Right atrium auricular region (tissue), 2 donors: ENCODE measurements at regions not wholly inside any gene's neighbourhood (a gene's known extent, or its start where the extent isn't known, plus 50 kb on each side); places are given as distances from the start of the nearest gene placed in this dataset.

Experiments used
- DNase-seq: peaks from one replicate; pipeline ENCODE4 v3.0.0-alpha.2; 2019; ENCODE audit warnings: low spot score
- H3K27ac ChIP-seq, 2 donors: fragments of 200-600 bp; sonication (generic); 1 replicate in 1 of 2; 2 replicates in 1 of 2; pipeline ENCODE4 v1.5.1; 2016 to 2019
- H3K27me3 ChIP-seq, 2 donors: fragments of 200-600 bp; sonication (generic); one replicate each; pipeline versions ENCODE4 v1.5.1 to v1.6.0; 2017 to 2019
- H3K36me3 ChIP-seq: fragments of 200-600 bp; sonication (generic); one replicate; pipeline ENCODE4 v1.5.1; 2016
- H3K4me1 ChIP-seq, 2 donors: fragments of 200-600 bp; sonication (generic); one replicate each; pipeline versions ENCODE4 v1.5.1 to v1.6.0; 2017 to 2019
- H3K4me3 ChIP-seq, 2 donors: fragments of 200-600 bp; sonication (generic); 1 replicate in 1 of 2; 2 replicates in 1 of 2; pipeline ENCODE4 v1.5.1; 2017 to 2019; ENCODE audit warnings: mild to moderate bottlenecking in 1 of 2, moderate library complexity in 1 of 2
- H3K9me3 ChIP-seq, 2 donors: fragments of 200-600 bp; sonication (generic); one replicate each; pipeline ENCODE4 v1.5.1; 2019
- CTCF ChIP-seq, 2 donors: fragments of 200-600 bp; sonication (generic); IDR thresholded peaks; one replicate each; pipeline ENCODE4 v1.5.1; 2019; ENCODE audit warnings: antibody characterized with exemption in 2 of 2

- Histone ChIP-seq H3K9me3 (no peaks in the 10 kb centered on the region), H3K4me1 (no peaks in the 10 kb centered on the region), H3K36me3 (no peaks in the 10 kb centered on the region), H3K4me3 (no peak overlapping the region), H3K27me3 (no peaks in the 10 kb centered on the region), H3K27ac (no peak overlapping the region)
- DNase-seq: no peak
- TF ChIP-seq CTCF (IDR thresholded peaks at IDR 0.05): no peak
These were observed 459.7 kb upstream of the FAT1 start for GRCh38 chr4:187183346-187183745.

- no peak for DNase-seq
- Histone ChIP-seq H3K36me3 (no peaks in the 10 kb centered on the region), H3K4me1 (no peaks in the 10 kb centered on the region), H3K27ac (no peak overlapping the region), H3K4me3 (no peak overlapping the region), H3K27me3 (no peaks in the 10 kb centered on the region), H3K9me3 (no peaks in the 10 kb centered on the region)
- no peak for TF ChIP-seq CTCF (IDR thresholded peaks at IDR 0.05)
These were observed 460.2 kb upstream of the FAT1 start for GRCh38 chr4:187183826-187184225.

- TF ChIP-seq CTCF (IDR thresholded peaks at IDR 0.05): no peak
These were observed 460.9 kb upstream of the FAT1 start for GRCh38 chr4:187184508-187184907.

GRCh38 chr4:187188118-187188517 lies 464.5 kb upstream of the FAT1 start:
- H3K9me3 ChIP-seq: no peaks in the 10 kb centered on the region

More at GRCh38 chr4:187184508-187184907, 460.9 kb upstream of the FAT1 start:
- no peaks in the 10 kb centered on the region for H3K36me3 ChIP-seq
- H3K9me3 ChIP-seq: no peaks in the 10 kb centered on the region
- H3K27ac ChIP-seq: no peak overlapping the region
- H3K4me1 ChIP-seq: no peaks in the 10 kb centered on the region
- no peaks in the 10 kb centered on the region for H3K27me3 ChIP-seq
- no peak for DNase-seq
- no peak overlapping the region for H3K4me3 ChIP-seq

GRCh38 chr4:187188741-187189140 lies 465.1 kb upstream of the FAT1 start:
- DNase-seq: no peak
- Histone ChIP-seq H3K27ac (no peak overlapping the region), H3K4me1 (no peaks in the 10 kb centered on the region), H3K27me3 (no peaks in the 10 kb centered on the region), H3K36me3 (no peaks in the 10 kb centered on the region), H3K4me3 (no peak overlapping the region), H3K9me3 (no peaks in the 10 kb centered on the region)
- TF ChIP-seq CTCF (IDR thresholded peaks at IDR 0.05): no peak

More at GRCh38 chr4:187188118-187188517, 464.5 kb upstream of the FAT1 start:
- DNase-seq: no peak
- no peaks in the 10 kb centered on the region for H3K4me1 ChIP-seq
- TF ChIP-seq CTCF (IDR thresholded peaks at IDR 0.05): no peak
- no peak overlapping the region for H3K27ac ChIP-seq
- no peaks in the 10 kb centered on the region for H3K27me3 ChIP-seq
- no peak overlapping the region for H3K4me3 ChIP-seq
- no peaks in the 10 kb centered on the region for H3K36me3 ChIP-seq

GRCh38 chr4:187190390-187190789 lies 466.7 kb upstream of the FAT1 start:
- H3K4me1 ChIP-seq: no peaks in the 10 kb centered on the region
- DNase-seq: no peak
- no peak for TF ChIP-seq CTCF (IDR thresholded peaks at IDR 0.05)

More at GRCh38 chr4:187190390-187190789, 466.7 kb upstream of the FAT1 start:
- Histone ChIP-seq H3K27me3 (no peaks in the 10 kb centered on the region), H3K4me3 (no peak overlapping the region), H3K9me3 (no peaks in the 10 kb centered on the region), H3K36me3 (no peaks in the 10 kb centered on the region), H3K27ac (no peak overlapping the region)
